ENCODE measurements at regions not wholly inside any gene's neighbourhood (a gene's known extent, or its start where the extent isn't known, plus 50 kb on each side); places are given as distances from the start of the nearest gene placed in this dataset.
"Not testable (repeated sequence)": the region's sequence is repeated elsewhere in the genome, so short reads cannot be mapped to it uniquely, and the experiment has no call there.

- not testable (repeated sequence) for DNase-seq
These were observed 133.0 kb downstream of the NPIPB11 start for GRCh38 chr16:29273298-29274054.

GRCh38 chr16:29271721-29272675 lies 134.5 kb downstream of the NPIPB11 start:
- not testable (repeated sequence) for DNase-seq

- not testable (repeated sequence) for DNase-seq
These were observed 135.6 kb downstream of the NPIPB11 start for GRCh38 chr16:29270923-29271322.

GRCh38 chr16:29270033-29270432 lies 136.5 kb downstream of the NPIPB11 start:
- not testable (repeated sequence) for DNase-seq

- DNase-seq = not testable (repeated sequence)
These were observed 137.2 kb downstream of the NPIPB11 start for GRCh38 chr16:29269192-29269811.

- DNase-seq = not testable (repeated sequence)
These were observed 137.7 kb downstream of the NPIPB11 start for GRCh38 chr16:29268785-29269191.

GRCh38 chr16:29268348-29268747 lies 138.2 kb downstream of the NPIPB11 start:
- not testable (repeated sequence) for DNase-seq

GRCh38 chr16:29267891-29268290 lies 138.6 kb downstream of the NPIPB11 start:
- not testable (repeated sequence) for DNase-seq

- DNase-seq = not testable (repeated sequence)
These were observed 139.4 kb downstream of the NPIPB11 start for GRCh38 chr16:29267055-29267619.

GRCh38 chr16:29266612-29267011 lies 139.9 kb downstream of the NPIPB11 start:
- DNase-seq = not testable (repeated sequence)

GRCh38 chr16:29265255-29265853 lies 141.2 kb downstream of the NPIPB11 start:
- peak in 1 of 2 donors; percentile 65 for DNase-seq

- DNase-seq = not testable (repeated sequence)
These were observed 142.3 kb downstream of the NPIPB11 start for GRCh38 chr16:29264080-29264837.

GRCh38 chr16:29262725-29263124 lies 143.8 kb downstream of the NPIPB11 start:
- not testable (repeated sequence) for DNase-seq

- DNase-seq = not testable (repeated sequence)
These were observed 144.9 kb downstream of the NPIPB11 start for GRCh38 chr16:29261427-29262248.

GRCh38 chr16:29260683-29261426 lies 145.7 kb downstream of the NPIPB11 start:
- DNase-seq = not testable (repeated sequence)

GRCh38 chr16:29259635-29260457 lies 146.7 kb downstream of the NPIPB11 start:
- not testable (repeated sequence) for DNase-seq

GRCh38 chr16:29258946-29259634 lies 147.4 kb downstream of the NPIPB11 start:
- DNase-seq = not testable (repeated sequence)
